Endothelial cell of umbilical vein (primary cell): ENCODE measurements at regions not wholly inside any gene's neighbourhood (a gene's known extent, or its start where the extent isn't known, plus 50 kb on each side); places are given as distances from the start of the nearest gene placed in this dataset.

ENCODE experiments used
- CTCF ChIP-seq, 2 donors: IDR thresholded peaks; 1 replicate in 1 of 2; 2 replicates in 1 of 2; pipeline ENCODE4 v1.5.1; 2011; ENCODE audit warnings: low read length in 2 of 2, mild to moderate bottlenecking in 2 of 2, moderate library complexity in 2 of 2, control low read depth in 1 of 2, inconsistent platforms in 1 of 2, low read depth in 1 of 2; ENCODE audit not compliant: insufficient read depth in 1 of 2; ENCODE audit errors: extremely low read depth in 1 of 2
- MYC ChIP-seq: IDR thresholded peaks from one replicate; pipeline ENCODE4 v1.6.1; 2011; ENCODE audit warnings: mild to moderate bottlenecking, low read depth, low read length
- POLR2A ChIP-seq: IDR thresholded peaks from 2 replicates; pipeline ENCODE4 v1.6.1; 2012; ENCODE audit warnings: low read depth, mild to moderate bottlenecking, control low read depth, low read length
- POLR2AphosphoS5 ChIP-seq: IDR thresholded peaks from 2 replicates; pipeline ENCODE4 v1.6.1; 2012; ENCODE audit warnings: low read depth, mild to moderate bottlenecking, control low read depth, low read length, moderate library complexity; ENCODE audit not compliant: insufficient read depth

GRCh38 chr1:102178480-102178879 is 181.8 kb upstream of the OLFM3 start:
- TF ChIP-seq CTCF (IDR thresholded peaks at IDR 0.05; ENCODE audit: extremely low read depth in 1 of 2, insufficient read depth in 1 of 2, low read depth in 1 of 2, low read length in 2 of 2), result no peak
- no peak for TF ChIP-seq POLR2AphosphoS5
- TF ChIP-seq POLR2A, result no peak
- TF ChIP-seq MYC, result no peak
